Naive thymus-derived CD4-positive, alpha-beta T cell (primary cell): ENCODE measurements at regions not wholly inside any gene's neighbourhood (a gene's known extent, or its start where the extent isn't known, plus 50 kb on each side); places are given as distances from the start of the nearest gene placed in this dataset.

ENCODE experiments used
- ATAC-seq: fragments of 150-1000 bp; cut with Tn5 transposase; 2 replicates; pipeline ENCODE4 v1.10.0; 2021; ENCODE audit warnings: mild to moderate bottlenecking, moderate library complexity
- CTCF ChIA-PET: fragments of 350-600 bp; sonication (Branson Sonifier 250); formaldehyde crosslinking; loops from one replicate; lab custom pipeline; 2021; ENCODE audit warnings: antibody characterized with exemption; lab: Charles Lee
- POLR2A ChIA-PET: fragments of 350-600 bp; sonication (Branson Sonifier 250); formaldehyde crosslinking; loops from one replicate; lab custom pipeline; 2021; ENCODE audit warnings: antibody characterized with exemption, inconsistent platforms; lab: Charles Lee
- DNase-seq, 9 donors: peaks; one replicate each; pipeline versions ENCODE4 v3.0.0 to v3.0.0-alpha.2; 2020 to 2022; ENCODE audit warnings: mixed read lengths in 1 of 9
- H3K27ac ChIP-seq: one replicate; pipeline ENCODE4 v1.7.0; 2013; ENCODE audit warnings: mild to moderate bottlenecking, low read depth, low read length, moderate library complexity
- H3K27me3 ChIP-seq, 2 donors: one replicate each; pipeline ENCODE4 v1.7.0; 2013; ENCODE audit warnings: low read length in 2 of 2, mild to moderate bottlenecking in 2 of 2, moderate library complexity in 2 of 2; ENCODE audit not compliant: control insufficient read depth in 2 of 2, insufficient read depth in 2 of 2
- H3K36me3 ChIP-seq, 3 experiments: 1 replicate in 2 of 3; 2 replicates in 1 of 3; pipeline ENCODE4 v1.7.0; 2013; ENCODE audit warnings: low read length in 3 of 3, mild to moderate bottlenecking in 3 of 3, moderate library complexity in 1 of 3; ENCODE audit not compliant: insufficient read depth in 3 of 3, control insufficient read depth in 2 of 3
- H3K4me1 ChIP-seq, 2 donors: one replicate each; pipeline ENCODE4 v1.7.0; 2013; ENCODE audit warnings: low read length in 2 of 2, mild to moderate bottlenecking in 2 of 2, moderate library complexity in 1 of 2; ENCODE audit not compliant: control insufficient read depth in 2 of 2, insufficient read depth in 2 of 2
- H3K4me3 ChIP-seq: 2 replicates; pipeline ENCODE4 v1.7.0; 2013; ENCODE audit warnings: mild to moderate bottlenecking, low read length
- H3K9me3 ChIP-seq, 3 experiments: 1 replicate in 2 of 3; 2 replicates in 1 of 3; pipeline ENCODE4 v1.7.0; 2013; ENCODE audit warnings: low read length in 3 of 3; ENCODE audit not compliant: control insufficient read depth in 2 of 3
- H3K27ac Mint-ChIP-seq, 9 donors: one replicate each; pipeline ENCODE4 v1.8.0; 2020 to 2022; ENCODE audit warnings: mixed read lengths in 9 of 9, mild to moderate bottlenecking in 8 of 9, moderate library complexity in 5 of 9, inconsistent platforms in 2 of 9
- H3K27me3 Mint-ChIP-seq, 5 donors: one replicate each; pipeline ENCODE4 v1.8.0; 2021 to 2022; ENCODE audit warnings: mixed read lengths in 5 of 5, mild to moderate bottlenecking in 1 of 5
- H3K36me3 Mint-ChIP-seq, 5 donors: one replicate each; pipeline ENCODE4 v1.8.0; 2020 to 2022; ENCODE audit warnings: mixed read lengths in 5 of 5, mild to moderate bottlenecking in 3 of 5, inconsistent platforms in 1 of 5
- H3K4me1 Mint-ChIP-seq, 7 donors: one replicate each; pipeline ENCODE4 v1.8.0; 2020 to 2022; ENCODE audit warnings: mixed read lengths in 7 of 7, mild to moderate bottlenecking in 3 of 7, inconsistent platforms in 1 of 7
- H3K4me3 Mint-ChIP-seq, 10 donors: one replicate each; pipeline ENCODE4 v1.8.0; 2020 to 2022; ENCODE audit warnings: mild to moderate bottlenecking in 10 of 10, mixed read lengths in 10 of 10, moderate library complexity in 6 of 10, inconsistent platforms in 2 of 10
- H3K9me3 Mint-ChIP-seq, 11 donors: one replicate each; pipeline ENCODE4 v1.8.0; 2020 to 2022; ENCODE audit warnings: mixed read lengths in 11 of 11, mild to moderate bottlenecking in 4 of 11, inconsistent platforms in 1 of 11, moderate library complexity in 1 of 11
- intact Hi-C, 2 donors: fragments of 100-400 bp; cut with micrococcal nuclease; formaldehyde crosslinking; loops; one replicate each; pipeline ENCODE4 v1.15.1; 2023

DNA sequence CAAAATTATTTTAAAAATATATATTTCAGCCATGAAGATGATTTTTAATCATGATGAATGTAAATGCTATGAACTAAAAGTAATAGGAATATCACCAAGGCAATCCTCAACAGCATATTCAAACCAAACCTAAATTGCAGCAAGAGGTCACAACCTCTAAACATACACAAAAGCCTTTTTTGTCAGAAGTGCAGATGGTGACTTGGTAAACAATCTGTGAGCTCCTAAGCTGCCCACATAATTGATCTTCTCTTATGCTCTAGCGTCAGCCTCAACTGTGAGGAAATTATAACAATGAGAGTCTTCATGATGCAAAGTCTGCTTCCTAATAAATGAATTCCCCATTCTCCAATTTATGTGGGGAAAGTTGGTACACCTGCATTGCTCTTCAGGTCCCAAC lies 113.2 kb downstream of the TSN start:
- Mint-ChIP-seq H3K9me3 (peaks cover 0 to 7% (median 2%) of the 10 kb centered on the region in 11 donors), H3K27me3 (peaks cover 0 to 21% (median 16%) of the 10 kb centered on the region in 5 donors), H3K4me1 (peaks cover 0 to 1% (median 0%) of the 10 kb centered on the region in 7 donors), H3K4me3 (no peak overlapping the region), H3K27ac (no peak overlapping the region), H3K36me3 (peaks cover 0 to 4% (median 0%) of the 10 kb centered on the region in 5 donors)
- H3K27ac ChIP-seq = no peak overlapping the region
- CTCF ChIA-PET = no interaction called here
- intact Hi-C loops = no loop called here
- no peak for ATAC-seq
- H3K36me3 ChIP-seq = no peaks in the 10 kb centered on the region
- H3K9me3 ChIP-seq = peaks cover 0 to 5% (median 0%) of the 10 kb centered on the region in 3 experiments
- H3K27me3 ChIP-seq = no peaks in the 10 kb centered on the region
- no peak for DNase-seq
- H3K4me3 ChIP-seq = no peak overlapping the region
- POLR2A ChIA-PET = no interaction called here
- H3K4me1 ChIP-seq = no peaks in the 10 kb centered on the region

DNA sequence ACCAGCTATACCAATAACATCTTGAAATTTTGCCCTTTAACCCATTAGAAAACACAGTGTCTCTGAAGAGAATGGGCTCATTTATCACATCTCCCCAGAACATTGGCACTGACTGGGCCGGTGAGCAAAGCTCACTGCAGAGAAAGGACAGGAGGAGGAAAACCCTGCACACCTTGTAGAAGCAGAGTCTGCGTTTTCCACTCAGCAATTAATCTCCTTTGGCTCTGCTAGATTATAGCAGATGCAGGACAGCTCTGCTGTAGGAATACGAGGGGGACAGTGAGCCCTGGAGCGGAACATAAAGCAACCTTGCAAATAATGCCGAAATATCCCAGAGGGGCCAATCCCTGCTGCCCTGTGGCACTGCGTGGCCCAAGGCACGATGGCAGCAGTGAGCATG lies 113.9 kb downstream of the TSN start:
- Mint-ChIP-seq H3K27me3 (peaks cover 0 to 20% (median 12%) of the 10 kb centered on the region in 5 donors), H3K9me3 (no peaks in the 10 kb centered on the region), H3K27ac (no peak overlapping the region), H3K36me3 (no peaks in the 10 kb centered on the region), H3K4me1 (no peaks in the 10 kb centered on the region), H3K4me3 (no peak overlapping the region)
- Histone ChIP-seq H3K4me1 (no peaks in the 10 kb centered on the region), H3K27ac (no peak overlapping the region), H3K36me3 (no peaks in the 10 kb centered on the region), H3K9me3 (no peaks in the 10 kb centered on the region), H3K27me3 (no peaks in the 10 kb centered on the region), H3K4me3 (no peak overlapping the region)
- no peak for DNase-seq
- ChIA-PET CTCF (no interaction called here), POLR2A (no interaction called here)
- no peak for ATAC-seq
- intact Hi-C loops = no loop called here

DNA sequence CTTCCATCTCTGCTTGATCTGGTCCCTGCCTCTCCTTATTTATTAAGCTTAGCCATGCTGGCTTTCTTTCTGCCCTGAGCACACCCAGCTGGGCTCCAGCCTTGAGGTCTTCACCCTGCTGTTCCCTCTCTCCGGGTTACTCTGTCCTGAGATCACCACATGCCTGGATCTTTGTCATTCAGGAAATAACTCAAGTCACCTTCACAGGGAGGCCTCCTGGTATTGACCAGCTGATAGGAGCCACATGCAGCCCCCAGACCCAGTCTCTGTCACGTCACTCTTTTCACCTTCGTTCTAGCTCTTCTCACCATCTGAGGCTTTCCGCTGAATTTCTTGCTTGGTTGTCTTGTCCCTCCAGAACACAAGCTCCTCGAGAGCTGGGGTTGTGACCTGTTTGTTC lies 114.4 kb downstream of the TSN start:
- DNase-seq = no peak
- H3K27ac ChIP-seq = no peak overlapping the region
- no peaks in the 10 kb centered on the region for H3K4me1 ChIP-seq
- no peak overlapping the region for H3K27ac Mint-ChIP-seq
- CTCF ChIA-PET = no interaction called here
- no peaks in the 10 kb centered on the region for H3K9me3 Mint-ChIP-seq
- H3K27me3 Mint-ChIP-seq = peaks cover 0 to 23% (median 12%) of the 10 kb centered on the region in 5 donors
- no peaks in the 10 kb centered on the region for H3K27me3 ChIP-seq
- ATAC-seq = no peak
- H3K4me3 ChIP-seq = no peak overlapping the region
- H3K36me3 Mint-ChIP-seq = no peaks in the 10 kb centered on the region
- H3K4me1 Mint-ChIP-seq = no peaks in the 10 kb centered on the region
- no peaks in the 10 kb centered on the region for H3K9me3 ChIP-seq
- H3K36me3 ChIP-seq = no peaks in the 10 kb centered on the region
- POLR2A ChIA-PET = no interaction called here
- no peak overlapping the region for H3K4me3 Mint-ChIP-seq
- intact Hi-C loops = no loop called here

- H3K36me3 ChIP-seq = no peaks in the 10 kb centered on the region
- intact Hi-C loops = no loop called here
- no peaks in the 10 kb centered on the region for H3K4me1 Mint-ChIP-seq
- H3K9me3 ChIP-seq = no peaks in the 10 kb centered on the region
- H3K9me3 Mint-ChIP-seq = no peaks in the 10 kb centered on the region
- no peaks in the 10 kb centered on the region for H3K4me1 ChIP-seq
- H3K36me3 Mint-ChIP-seq = no peaks in the 10 kb centered on the region
- ChIA-PET POLR2A (no interaction called here), CTCF (no interaction called here)
- DNase-seq = no peak
- no peak for ATAC-seq
- no peak overlapping the region for H3K27ac ChIP-seq
- peaks cover 0 to 17% (median 11%) of the 10 kb centered on the region in 5 donors for H3K27me3 Mint-ChIP-seq
- H3K4me3 ChIP-seq = no peak overlapping the region
- H3K4me3 Mint-ChIP-seq = no peak overlapping the region
- H3K27ac Mint-ChIP-seq = no peak overlapping the region
- H3K27me3 ChIP-seq = no peaks in the 10 kb centered on the region
Measured at GRCh38 chr2:121872651-121873050, 117.2 kb downstream of the TSN start.

- no peak overlapping the region for H3K4me3 Mint-ChIP-seq
- ChIA-PET CTCF (no interaction called here), POLR2A (no interaction called here)
- H3K36me3 ChIP-seq = no peaks in the 10 kb centered on the region
- DNase-seq (no peak), ATAC-seq (no peak)
- H3K4me1 Mint-ChIP-seq = no peaks in the 10 kb centered on the region
- H3K4me3 ChIP-seq = no peak overlapping the region
- H3K27ac ChIP-seq = no peak overlapping the region
- H3K36me3 Mint-ChIP-seq = no peaks in the 10 kb centered on the region
- H3K9me3 Mint-ChIP-seq = peaks cover 0 to 5% (median 0%) of the 10 kb centered on the region in 11 donors
- peaks cover 0 to 25% (median 17%) of the 10 kb centered on the region in 5 donors for H3K27me3 Mint-ChIP-seq
- H3K27ac Mint-ChIP-seq = no peak overlapping the region
- H3K4me1 ChIP-seq = no peaks in the 10 kb centered on the region
- intact Hi-C loops = no loop called here
- no peaks in the 10 kb centered on the region for H3K27me3 ChIP-seq
- no peaks in the 10 kb centered on the region for H3K9me3 ChIP-seq
Measured at GRCh38 chr2:121873864-121874263, 118.4 kb downstream of the TSN start.

GRCh38 chr2:121875585-121876185 lies 120.2 kb downstream of the TSN start:
- no peak for DNase-seq
- intact Hi-C loops = no loop called here
- CTCF ChIA-PET = no interaction called here
- Histone ChIP-seq H3K4me3 (no peak overlapping the region), H3K27me3 (no peaks in the 10 kb centered on the region), H3K9me3 (no peaks in the 10 kb centered on the region), H3K27ac (no peak overlapping the region), H3K4me1 (no peaks in the 10 kb centered on the region), H3K36me3 (no peaks in the 10 kb centered on the region)
- Mint-ChIP-seq H3K4me1 (no peaks in the 10 kb centered on the region), H3K4me3 (no peak overlapping the region), H3K27me3 (peaks cover 0 to 25% (median 10%) of the 10 kb centered on the region in 5 donors), H3K36me3 (no peaks in the 10 kb centered on the region), H3K27ac (no peak overlapping the region), H3K9me3 (peaks cover 0 to 6% (median 0%) of the 10 kb centered on the region in 11 donors)
- POLR2A ChIA-PET = no interaction called here
- no peak for ATAC-seq

DNA sequence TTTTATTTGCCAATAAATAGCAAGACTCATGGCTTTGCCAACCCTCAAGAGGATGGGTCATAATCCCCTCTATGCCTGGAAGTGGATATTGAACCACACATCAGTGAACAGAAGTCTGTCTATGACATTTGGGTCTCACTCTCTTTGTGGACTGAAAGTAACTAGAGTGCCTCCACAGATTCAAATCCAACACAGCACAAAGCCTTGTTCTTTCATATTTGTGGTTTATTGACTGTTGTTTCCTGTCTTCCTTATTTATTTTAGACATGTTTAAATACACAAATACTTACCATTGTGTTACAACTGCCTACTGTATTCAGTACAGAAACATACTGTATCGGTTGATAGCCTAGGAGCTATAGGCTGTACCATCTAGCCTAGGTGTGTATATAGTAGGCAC lies 121.9 kb downstream of the TSN start:
- ChIA-PET CTCF (no interaction called here), POLR2A (no interaction called here)
- Histone ChIP-seq H3K36me3 (no peaks in the 10 kb centered on the region), H3K27me3 (no peaks in the 10 kb centered on the region), H3K4me3 (no peak overlapping the region), H3K27ac (no peak overlapping the region), H3K4me1 (no peaks in the 10 kb centered on the region), H3K9me3 (no peaks in the 10 kb centered on the region)
- no peaks in the 10 kb centered on the region for H3K36me3 Mint-ChIP-seq
- H3K27me3 Mint-ChIP-seq = peaks cover 0 to 28% (median 15%) of the 10 kb centered on the region in 5 donors
- H3K4me1 Mint-ChIP-seq = no peaks in the 10 kb centered on the region
- H3K9me3 Mint-ChIP-seq = peaks cover 0 to 6% (median 0%) of the 10 kb centered on the region in 11 donors
- no peak for ATAC-seq
- no peak overlapping the region for H3K27ac Mint-ChIP-seq
- DNase-seq = no peak
- H3K4me3 Mint-ChIP-seq = no peak overlapping the region
- intact Hi-C loops = no loop called here
